GM10266 (cell line): ENCODE measurements at regions not wholly inside any gene's neighbourhood (a gene's known extent, or its start where the extent isn't known, plus 50 kb on each side); places are given as distances from the start of the nearest gene placed in this dataset.

Experiments
- DNase-seq: peaks from one replicate; pipeline ENCODE4 v3.0.0; 2012; ENCODE audit errors: extremely low spot score
- CTCF ChIP-seq: IDR thresholded peaks from 2 replicates; pipeline ENCODE4 v1.5.1; 2012; ENCODE audit warnings: mild to moderate bottlenecking, low read depth; ENCODE audit not compliant: control insufficient read depth, insufficient read depth; ENCODE audit errors: missing control alignments

- DNase-seq, result no peak
- TF ChIP-seq CTCF, result no peak
These were observed 153.6 kb upstream of the TMTC4 start for GRCh38 chr13:100828226-100828625.

- DNase-seq, result no peak
- no peak for TF ChIP-seq CTCF
These were observed 153.0 kb upstream of the TMTC4 start for GRCh38 chr13:100827489-100828176.

- no peak for TF ChIP-seq CTCF
- no peak for DNase-seq
These were observed 151.8 kb upstream of the TMTC4 start for GRCh38 chr13:100826441-100826840.

- no peak for DNase-seq
- TF ChIP-seq CTCF, result no peak
These were observed 151.0 kb upstream of the TMTC4 start for GRCh38 chr13:100825557-100825956.

GRCh38 chr13:100824366-100824765 is 149.8 kb upstream of the TMTC4 start:
- no peak for TF ChIP-seq CTCF
- no peak for DNase-seq

GRCh38 chr13:100823448-100823847 is 148.9 kb upstream of the TMTC4 start:
- DNase-seq, result no peak
- no peak for TF ChIP-seq CTCF

GRCh38 chr13:100822871-100823443 is 148.4 kb upstream of the TMTC4 start:
- TF ChIP-seq CTCF, result no peak
- DNase-seq, result no peak
